ENCODE measurements at regions not wholly inside any gene's neighbourhood (a gene's known extent, or its start where the extent isn't known, plus 50 kb on each side); places are given as distances from the start of the nearest gene placed in this dataset.
A peak's percentile ranks its signal among the peaks of the same experiment; 100 is the strongest.

DNA sequence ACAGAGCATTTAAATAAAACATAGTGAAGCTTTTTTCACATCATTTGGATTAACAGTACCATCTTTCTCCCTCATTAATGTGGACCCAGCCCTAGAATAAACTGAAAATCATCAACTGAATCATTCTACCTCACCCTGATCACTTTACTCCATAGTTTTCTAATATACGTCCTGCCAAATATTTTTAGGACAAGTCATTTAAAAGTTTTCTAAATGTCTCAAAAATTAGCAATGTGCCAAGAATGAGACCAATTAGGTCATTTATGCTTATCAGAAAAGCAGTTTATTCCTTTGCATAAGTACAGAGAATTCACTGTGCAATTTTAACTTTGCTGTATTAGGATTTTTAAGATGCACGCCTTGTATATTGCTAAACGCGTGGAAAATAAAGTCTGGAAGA lies 284.4 kb downstream of the PIK3R1 start:
- no peak for DNase-seq

DNA sequence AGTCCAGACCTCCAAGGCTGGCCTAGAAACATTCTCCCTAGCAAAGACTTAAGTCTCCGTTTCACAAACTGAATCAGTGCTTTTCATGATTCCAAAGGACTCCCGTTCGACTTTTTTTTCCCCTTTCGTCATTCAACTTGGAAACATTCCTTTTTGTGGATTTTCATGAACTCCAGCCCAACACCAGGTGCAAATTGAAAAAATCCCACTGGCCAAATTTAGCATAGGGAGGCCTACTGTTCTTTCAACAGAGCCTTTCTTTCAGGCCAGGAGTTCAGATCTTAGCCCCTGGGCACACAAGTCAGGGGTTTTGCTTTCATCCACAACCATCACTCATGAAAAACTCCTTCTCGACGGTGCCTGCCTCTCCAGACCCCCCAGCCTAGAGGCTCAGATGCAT lies 285.3 kb downstream of the PIK3R1 start:
- no peak for DNase-seq

DNA sequence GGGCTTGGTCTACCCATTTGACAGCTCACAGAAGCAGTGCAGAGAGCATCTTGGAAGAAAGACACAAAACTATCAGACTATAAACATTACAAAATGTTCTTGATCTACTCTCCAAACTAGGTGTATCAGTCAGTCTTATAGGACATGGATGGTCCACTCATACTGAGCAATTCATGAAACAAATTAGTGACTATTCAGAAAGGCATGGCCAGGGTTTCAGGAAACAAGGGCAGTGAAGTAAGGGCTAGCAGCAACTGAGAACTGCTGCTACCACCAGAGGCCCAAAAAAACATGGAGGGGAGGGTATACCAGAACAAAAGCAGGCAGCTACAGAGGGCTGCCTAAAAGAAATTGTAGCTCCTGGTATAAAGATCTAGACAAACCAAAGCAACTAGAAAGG lies 287.0 kb downstream of the PIK3R1 start:
- DNase-seq = no peak

DNA sequence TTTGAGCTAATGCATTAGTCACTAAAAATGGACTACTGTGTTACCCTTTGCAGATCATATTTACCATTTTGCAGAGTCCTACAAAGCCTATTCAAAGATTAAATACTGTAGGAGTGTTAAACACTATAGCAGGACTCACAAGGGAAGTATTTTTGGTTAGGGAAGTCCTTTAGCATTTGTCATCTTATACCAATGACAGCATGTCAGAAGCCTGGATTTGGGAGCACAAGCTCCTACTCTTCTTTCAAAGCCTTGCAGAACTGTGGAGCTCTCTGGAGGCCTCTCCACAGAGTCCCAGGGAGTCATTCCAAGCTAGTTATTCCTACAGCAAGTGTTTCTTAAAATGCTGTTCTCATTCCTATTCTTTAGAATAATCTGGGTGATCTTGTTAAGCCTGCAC lies 288.8 kb downstream of the PIK3R1 start:
- DNase-seq = no peak

DNA sequence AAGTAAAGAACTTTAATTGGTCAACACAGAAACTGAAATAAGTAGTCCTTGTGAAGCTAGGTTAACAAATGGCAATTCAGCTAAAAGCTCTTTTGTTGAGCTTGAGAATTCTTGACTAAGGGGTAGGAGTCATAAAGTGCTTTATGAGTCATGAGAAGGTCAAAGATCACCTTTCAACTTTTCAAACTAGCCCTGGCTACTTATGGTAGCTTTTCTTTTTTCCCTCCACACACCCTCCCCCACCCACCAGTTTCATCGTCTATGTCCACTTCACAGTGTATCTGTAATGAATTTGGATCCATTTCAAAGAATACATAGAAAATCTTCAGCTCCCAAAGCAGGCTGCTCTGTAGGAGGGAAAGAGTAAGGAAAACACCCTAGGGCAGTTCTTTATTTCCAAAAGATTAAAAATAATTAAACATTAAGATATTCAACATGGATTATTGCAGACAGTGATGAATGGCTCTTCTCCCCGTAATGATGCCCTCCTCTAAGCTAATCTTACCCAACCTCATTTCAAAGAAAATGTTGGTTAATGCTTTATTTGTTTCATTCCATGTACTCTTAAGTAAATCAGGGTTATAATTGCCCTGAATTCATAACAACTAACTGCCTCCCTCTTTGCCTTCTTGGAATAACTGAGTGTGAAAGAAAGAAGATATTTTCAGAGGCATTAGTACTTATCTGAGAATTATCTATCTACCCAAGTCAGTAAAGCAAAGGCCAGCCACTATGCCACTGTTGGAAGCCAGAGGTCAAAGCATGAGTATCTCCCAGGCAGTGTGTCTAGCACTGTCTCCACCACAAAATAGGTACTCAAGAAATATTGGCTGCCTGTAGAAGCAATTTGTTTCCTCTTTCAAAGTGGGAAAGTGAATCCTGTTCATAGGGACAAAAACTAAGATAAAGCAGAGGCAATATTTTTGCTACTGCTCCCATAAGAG lies 290.6 kb downstream of the PIK3R1 start:
- DNase-seq = no peak

DNA sequence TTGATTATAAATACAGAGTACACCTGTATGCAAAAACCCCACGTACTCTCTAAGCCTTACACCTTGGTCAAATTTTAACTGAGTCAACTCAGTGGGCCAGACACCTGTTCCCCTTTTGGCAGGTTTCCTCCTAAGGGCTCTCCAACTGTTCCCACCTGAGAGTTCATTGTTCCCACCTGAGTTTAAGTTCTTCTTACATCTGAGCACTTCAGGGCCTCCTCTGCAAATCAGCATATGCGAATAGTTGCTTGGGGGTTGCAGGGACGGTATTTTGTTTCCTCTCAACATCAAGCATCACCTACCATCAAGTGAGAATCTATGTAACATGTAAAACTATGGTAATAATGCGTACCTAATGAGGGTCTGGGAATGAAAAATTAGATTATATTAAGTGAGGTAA lies 300.0 kb downstream of the PIK3R1 start:
- no peak for DNase-seq

DNA sequence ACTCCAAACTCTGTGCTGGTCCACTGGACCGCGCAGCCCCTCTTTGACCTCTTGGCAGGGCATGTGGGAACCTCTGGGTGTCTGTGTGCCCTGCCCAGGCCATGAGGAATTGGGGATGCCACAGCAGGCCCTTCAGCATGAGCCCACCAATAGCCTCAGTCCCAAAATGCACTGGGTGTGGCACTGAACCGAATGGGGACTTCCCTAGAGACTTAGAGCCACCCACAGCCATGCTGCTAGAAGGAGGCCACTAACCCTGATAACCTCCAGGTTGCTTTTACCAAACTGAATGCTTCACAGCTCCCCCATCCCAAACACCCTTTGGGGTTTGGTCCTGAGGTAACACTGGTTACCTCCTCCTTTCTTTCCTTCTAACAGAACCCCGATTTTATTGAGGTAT lies 302.7 kb downstream of the PIK3R1 start:
- no peak for DNase-seq

DNA sequence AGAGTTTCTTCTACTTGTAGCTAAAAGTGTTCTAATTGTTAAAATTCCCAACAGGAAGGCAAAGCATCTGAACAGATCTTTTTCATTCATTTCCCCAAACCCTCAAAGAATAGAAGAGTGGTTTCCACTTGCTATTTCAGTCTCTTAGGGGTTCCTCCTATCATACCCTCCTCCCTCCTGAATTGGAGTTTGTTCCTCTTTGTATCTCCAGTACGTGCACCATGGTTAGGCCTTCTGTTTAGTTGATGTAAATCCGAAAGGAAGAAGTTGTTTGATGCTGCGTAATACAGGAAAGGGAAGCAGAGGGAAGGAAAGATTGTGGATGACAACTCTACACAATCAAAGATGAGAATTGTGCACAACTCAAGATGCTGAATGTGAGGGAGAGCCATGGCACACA lies 303.6 kb downstream of the PIK3R1 start:
- DNase-seq = no peak

DNA sequence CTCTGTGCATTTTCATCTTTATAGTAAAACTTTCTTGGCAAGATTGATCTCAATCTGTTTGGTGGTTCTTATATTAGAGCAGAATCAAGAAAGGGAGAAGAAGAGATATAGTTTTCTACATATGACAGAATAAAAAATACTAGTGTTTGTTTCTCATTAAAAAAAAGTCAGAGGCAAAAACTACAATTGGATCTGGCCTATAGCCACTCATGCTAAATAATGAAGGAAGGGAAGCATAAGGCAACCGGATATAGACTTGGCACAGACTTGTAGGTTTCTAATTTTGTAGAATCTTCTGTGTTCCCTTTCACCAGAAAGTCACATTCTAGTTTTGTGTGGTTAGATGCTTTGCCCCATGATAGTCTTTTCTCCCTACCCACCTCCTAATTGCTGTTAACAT lies 306.2 kb downstream of the PIK3R1 start:
- no peak for DNase-seq

DNA sequence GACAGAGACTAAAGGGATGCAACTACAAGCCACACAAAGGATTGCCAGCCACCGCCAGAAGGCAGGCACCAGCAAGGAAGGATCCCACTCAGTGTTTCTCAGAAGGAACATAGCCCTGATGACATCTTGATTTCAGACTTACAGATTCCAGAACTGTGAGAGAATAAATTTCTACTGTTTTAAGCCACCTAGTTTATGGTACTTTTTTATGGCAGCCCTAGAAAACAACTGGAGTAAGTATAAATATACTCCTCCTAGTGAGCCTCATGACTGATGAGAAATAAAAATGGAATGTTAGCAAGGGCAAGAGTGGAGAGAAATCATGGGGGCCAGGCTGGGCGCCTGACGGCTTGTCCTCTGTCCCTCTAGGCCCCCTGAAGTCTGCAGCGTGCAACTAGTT lies 307.3 kb downstream of the PIK3R1 start:
- no peak for DNase-seq

DNA sequence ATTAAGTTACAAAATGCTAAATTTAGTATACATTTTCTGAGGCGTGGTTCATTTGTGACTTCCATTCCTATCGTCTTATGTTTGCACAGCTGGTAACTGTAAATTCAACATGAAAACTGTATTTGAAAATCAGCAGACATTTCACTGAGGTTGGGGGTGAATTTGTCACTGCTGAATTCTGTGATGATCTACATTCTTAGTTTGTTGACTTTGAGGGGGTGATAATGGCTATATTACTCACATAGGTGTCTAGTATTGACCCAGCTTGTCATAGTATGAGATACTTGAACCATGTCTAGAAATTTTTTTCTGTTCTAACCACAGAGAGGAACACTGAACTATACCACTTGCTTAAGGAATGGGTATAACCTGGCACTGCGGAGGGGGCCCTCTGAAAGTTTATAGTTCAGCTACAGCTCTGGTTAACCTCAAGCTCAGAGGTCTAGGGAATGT lies 313.3 kb downstream of the PIK3R1 start:
- DNase-seq = no peak

DNA sequence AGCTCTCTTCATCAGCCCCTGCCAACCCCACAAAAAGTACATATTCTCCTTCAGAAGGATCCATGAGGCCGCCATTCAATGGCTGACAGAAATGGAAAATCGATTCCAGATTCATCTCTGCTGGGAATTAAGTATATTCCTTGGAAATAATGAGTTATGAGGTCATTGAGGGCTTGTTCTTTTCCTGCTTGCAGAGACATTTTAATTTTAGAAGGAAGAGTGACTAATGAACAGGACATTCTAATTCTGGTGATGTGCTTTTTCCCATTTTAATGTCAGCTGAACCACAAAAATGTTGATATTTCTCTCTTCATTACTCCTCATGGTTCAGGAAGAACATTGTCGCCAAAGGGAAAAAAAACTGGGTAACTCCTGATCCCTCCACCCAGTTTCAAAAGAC lies 314.0 kb downstream of the PIK3R1 start:
- no peak for DNase-seq

DNA sequence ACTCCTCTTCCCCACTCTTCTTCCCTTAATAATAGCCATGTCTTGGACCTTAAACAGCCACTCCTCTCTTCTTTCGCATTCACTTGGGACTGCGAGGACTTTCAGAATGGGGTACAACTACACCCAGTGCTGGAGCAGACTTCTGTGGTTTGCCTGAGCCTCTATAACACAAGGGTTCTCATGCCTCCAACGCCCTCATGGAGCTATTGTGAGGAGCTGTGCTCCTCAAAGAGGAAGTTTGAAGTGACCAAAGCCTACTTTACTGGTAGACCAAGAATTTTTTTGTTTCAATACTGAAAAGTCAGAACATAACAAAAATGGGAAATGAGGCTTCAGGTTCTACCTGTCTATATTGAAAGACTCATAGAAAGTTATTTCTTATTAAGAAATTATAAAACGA lies 316.4 kb downstream of the PIK3R1 start:
- no peak for DNase-seq

DNA sequence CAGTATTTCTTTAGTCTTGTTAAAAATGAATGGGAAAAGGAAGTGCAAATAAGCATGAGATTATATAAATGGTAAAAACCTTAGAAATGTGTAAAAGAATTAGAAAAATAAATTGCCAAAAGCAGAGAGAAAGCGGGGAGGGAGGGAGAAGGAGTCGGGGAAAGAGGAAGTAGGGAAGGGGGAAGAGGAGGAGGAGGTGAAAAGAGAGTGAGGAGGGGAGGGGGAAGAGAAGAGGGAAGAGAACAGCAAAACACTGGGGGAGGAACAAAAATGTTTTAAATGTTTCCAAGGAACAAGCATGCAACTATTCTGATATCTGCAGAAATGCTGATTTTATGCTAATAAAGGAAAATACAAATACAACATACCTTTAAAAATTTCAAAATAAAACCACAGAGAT lies 317.5 kb downstream of the PIK3R1 start:
- DNase-seq = no peak

DNA sequence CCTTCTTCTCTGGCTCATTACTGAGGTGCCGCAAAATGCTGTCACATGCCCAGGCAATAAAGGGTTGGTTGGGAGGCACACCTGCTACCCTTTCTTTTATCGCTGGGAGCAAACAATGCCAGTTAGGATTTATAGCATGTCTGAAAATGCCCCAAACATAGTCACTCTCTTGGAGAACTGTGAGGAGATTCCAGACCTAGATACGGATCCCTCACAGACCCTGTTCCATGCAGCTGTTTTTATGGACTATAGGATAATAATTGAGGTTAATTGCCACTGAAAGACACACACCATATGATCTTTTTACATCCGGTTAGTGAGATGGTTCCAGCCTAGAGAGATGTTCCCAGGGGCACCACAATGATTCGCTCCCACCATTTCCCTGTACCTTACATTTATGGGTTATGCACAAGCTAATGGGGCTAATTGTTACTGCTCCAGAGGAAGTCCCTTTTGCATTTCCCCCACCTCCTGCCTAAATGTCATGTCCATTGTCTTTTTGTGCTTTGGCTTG lies 318.1 kb downstream of the PIK3R1 start:
- peak; percentile 2 for DNase-seq

DNA sequence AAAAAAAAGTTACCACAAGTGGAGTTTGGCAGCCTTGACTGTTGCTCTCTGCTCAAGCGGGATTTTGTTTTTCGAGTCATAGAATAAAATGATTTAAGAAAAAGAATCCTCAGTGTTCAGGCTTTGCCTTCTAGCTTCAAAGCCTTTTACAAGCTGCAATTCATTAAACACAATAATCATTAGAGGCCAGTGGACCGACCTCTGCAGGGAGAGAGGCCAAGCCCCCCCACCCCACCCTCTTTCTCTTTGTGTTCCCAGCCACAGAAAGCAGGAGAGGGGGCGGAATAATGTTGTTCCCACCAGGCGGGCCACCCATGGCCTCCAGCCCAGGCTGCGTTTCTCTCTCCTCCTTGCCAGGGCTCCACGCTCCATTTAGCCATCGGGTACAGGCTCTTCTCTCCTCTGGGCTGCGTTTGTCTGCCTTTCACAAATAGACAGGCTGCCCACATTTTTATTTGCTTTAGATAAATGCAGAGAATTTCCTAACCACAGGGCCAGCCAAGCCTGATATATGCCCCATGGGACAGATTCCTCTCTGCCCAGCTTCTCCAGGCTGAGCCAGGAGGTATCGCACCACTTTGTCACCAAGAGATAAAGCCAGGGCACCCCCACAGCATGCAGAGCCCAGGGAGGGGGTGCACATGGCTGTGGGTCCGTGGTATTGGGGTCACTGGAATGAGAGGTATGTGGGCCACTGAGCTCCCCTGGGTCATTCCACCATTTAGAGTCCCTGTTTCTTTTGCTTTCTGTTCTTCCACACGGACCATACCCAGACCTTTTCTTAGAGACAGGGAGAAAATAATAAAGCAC lies 318.8 kb downstream of the PIK3R1 start:
- no peak for DNase-seq

DNA sequence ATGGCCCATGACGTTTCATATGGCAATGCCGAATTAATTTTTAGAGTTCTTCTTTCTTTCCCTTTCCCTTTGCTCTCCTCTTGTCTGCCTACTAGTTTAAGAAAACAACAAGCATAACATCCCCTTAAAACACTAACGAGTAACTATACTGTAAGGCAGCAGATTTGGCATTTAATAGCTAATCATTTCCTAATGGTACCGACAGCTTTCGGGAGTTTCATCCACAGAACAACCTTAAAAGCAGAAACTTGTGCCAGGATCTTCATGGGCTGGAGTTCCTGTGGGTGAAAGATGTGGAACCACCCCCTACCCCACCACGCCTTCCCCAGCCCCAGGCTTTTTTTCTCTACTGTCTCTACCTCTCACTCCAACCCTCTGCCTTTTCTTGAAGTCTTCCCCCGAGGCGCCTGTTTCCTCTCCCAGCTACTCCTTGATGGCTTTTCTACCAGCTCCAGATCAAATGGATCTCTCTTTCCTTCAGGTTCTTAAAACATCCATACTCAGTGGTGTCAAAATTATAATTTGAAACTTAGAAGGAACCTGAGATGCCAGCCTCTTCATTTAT lies 319.5 kb downstream of the PIK3R1 start:
- no peak for DNase-seq

DNA sequence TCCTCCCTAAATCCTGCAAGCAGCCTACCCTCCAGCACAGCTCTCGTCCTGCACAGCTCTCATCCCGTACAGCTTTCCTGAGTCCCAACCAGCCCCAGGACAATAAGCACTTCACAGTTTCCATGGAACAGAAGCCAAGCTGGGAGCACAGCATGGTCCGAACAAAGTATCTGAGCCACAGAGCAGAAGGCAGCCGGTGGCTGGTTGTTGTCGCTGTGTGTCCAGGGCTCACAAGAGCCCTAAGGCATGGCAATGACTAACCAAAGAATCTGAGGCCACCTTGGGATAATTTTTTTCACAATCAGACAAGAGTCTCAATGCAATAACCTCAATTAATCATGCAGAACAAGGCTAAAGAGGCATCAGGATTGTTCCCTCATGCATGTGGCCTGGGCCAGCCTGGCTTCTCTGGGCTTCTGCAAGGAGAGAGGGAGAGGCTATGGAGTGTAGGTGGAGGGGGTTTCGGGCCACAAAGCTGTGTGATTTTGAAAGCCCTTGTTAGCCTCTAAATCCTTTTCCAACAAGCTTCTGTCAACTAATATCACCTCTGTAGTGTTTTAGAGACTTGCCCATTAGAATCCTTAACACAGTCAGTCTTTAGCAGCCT lies 323.4 kb downstream of the PIK3R1 start:
- no peak for DNase-seq

DNA sequence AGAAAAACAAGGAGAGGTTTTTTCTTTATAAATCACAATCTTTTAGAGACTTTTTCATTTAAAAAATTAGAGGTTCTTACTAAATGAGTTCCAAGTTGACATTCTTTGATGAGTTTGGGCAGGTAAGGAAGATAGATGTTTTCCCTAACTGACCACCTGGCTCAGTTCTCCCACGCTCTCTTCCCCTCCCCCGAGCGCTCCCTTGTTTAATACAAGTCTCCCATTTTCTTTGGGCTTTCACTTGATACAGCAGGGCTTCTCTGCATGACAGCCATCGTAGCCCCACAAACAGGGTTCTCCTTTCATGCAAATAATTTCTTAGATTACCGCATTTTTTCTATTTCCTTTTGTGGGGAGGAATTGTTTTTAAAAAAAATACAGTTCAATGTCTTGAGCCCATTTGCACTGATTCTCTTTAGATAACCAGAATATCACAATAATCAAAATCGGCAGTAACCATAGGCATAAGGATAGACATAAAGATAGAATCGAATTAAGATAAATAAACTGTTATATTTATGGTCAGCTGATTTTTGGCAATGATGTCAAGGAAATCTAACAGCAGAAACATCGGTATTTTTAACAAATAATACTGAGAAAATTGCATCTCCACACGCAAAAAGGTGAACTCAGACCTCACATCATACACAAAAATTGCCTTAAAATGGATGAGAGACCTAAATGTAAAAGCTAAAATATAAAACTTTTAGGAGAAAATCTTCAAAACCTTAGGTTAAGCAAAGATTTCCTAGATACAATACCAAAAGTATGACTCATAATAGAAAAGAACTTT lies 325.4 kb downstream of the PIK3R1 start:
- DNase-seq = no peak

DNA sequence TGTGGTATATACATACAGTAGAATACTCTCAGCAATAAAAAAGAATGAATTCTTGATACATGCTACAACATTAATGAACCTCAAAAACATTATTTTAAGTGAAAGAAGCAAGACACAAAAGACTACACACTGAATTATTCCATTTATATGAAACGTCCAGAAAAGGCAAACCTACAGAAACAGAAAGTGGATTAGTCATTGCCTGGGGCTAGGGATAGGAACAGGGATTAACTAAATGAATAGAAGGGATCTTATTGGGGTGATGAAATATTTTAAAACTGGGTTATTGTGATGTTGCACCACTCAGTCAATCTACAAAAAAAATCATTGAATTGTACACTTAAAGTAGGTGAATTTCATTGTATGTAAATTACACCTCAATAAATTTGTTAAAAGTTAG lies 326.7 kb downstream of the PIK3R1 start:
- DNase-seq = no peak

DNA sequence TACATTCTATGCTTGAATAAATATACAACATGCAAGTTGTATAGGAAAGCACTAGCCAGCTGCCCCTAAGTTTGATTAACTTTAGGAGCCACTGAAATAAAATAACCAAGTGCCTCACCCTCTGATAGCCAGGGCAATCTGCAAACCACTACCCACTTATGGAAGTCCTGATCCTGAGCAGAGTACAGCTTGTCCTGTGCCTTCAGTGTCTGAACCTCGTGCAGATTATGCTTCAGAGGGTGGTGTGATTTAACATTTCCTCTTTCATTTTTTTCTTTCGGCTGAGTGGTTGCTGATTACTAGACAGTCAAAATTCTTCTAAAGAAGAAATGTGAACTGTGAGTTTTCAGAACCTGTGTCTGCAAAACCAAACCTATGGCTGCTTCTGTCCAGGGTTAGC lies 327.7 kb downstream of the PIK3R1 start:
- no peak for DNase-seq

DNA sequence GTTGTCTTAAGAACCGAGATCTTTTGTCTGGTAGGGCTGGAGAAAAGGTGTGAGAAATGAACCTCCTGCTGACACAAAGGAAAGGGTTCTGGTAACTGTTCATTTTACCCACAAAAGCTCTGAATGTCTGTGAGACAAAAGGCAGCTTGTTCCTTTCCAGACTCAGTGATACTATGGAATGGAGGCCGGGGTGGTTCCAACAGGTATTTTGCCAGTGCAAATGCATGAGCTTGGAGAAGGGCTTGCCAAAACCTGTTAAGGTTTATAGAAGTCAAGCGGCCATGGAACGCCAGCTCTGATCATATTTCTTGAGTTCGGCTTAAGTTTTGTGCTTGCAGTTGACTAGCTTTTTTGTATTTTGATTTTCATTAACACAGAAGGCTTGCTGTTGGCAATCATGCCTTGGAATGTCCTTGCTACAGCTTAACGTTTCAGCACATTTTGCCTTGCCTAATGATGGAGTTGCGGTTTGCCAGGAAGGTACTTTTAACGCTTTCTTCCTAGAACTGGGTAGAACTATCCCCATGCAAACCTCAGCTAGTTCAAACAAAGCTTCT lies 328.6 kb downstream of the PIK3R1 start:
- DNase-seq = no peak
